Astrocyte (in vitro differentiated cells and primary cell): ENCODE measurements at regions not wholly inside any gene's neighbourhood (a gene's known extent, or its start where the extent isn't known, plus 50 kb on each side); places are given as distances from the start of the nearest gene placed in this dataset.

Experiments
- DNase-seq: peaks from one replicate; pipeline ENCODE4 v3.0.0-alpha.2; 2010; ENCODE audit warnings: low read depth
- FAIRE-seq: peaks from 2 replicates; lab custom pipeline; 2011; peaks lifted over from hg19 to GRCh38; lab: Jason Lieb, UNC
- H2AFZ ChIP-seq: 2 replicates; pipeline ENCODE4 v1.6.0; 2012; ENCODE audit warnings: low read depth, low read length, inconsistent platforms
- H3K27ac ChIP-seq: 2 replicates; pipeline ENCODE4 v1.5.1; 2011; ENCODE audit warnings: low read depth, low read length, inconsistent platforms
- H3K27me3 ChIP-seq: 2 replicates; pipeline ENCODE4 v1.6.0; 2011; ENCODE audit warnings: low read length, inconsistent platforms; ENCODE audit not compliant: insufficient read depth
- H3K36me3 ChIP-seq: 2 replicates; pipeline ENCODE4 v1.5.1; 2011; ENCODE audit warnings: low read length, inconsistent platforms; ENCODE audit not compliant: insufficient read depth
- H3K4me1 ChIP-seq: 2 replicates; pipeline ENCODE4 v1.5.1; 2011; ENCODE audit warnings: low read length, inconsistent platforms; ENCODE audit not compliant: insufficient read depth
- H3K4me2 ChIP-seq: 2 replicates; pipeline ENCODE4 v1.6.0; 2012; ENCODE audit warnings: low read length, inconsistent platforms
- H3K4me3 ChIP-seq: 2 replicates; pipeline ENCODE4 v1.5.1; 2011; ENCODE audit warnings: low read depth, mild to moderate bottlenecking, low read length, inconsistent platforms; ENCODE audit not compliant: insufficient read depth
- H3K79me2 ChIP-seq: 2 replicates; pipeline ENCODE4 v1.6.0; 2012; ENCODE audit warnings: mild to moderate bottlenecking, low read length, inconsistent platforms; ENCODE audit not compliant: insufficient read depth
- H3K9ac ChIP-seq: 2 replicates; pipeline ENCODE4 v1.6.0; 2012; ENCODE audit warnings: mild to moderate bottlenecking, low read length, inconsistent platforms
- H3K9me3 ChIP-seq: 2 replicates; pipeline ENCODE4 v1.5.1; 2012; ENCODE audit warnings: low read depth, mild to moderate bottlenecking, low read length, inconsistent platforms; ENCODE audit not compliant: insufficient read depth
- H4K20me1 ChIP-seq: 2 replicates; pipeline ENCODE4 v1.6.0; 2012; ENCODE audit warnings: low read length, inconsistent platforms; ENCODE audit not compliant: insufficient read depth
- H3K27ac Mint-ChIP-seq: one replicate; pipeline ENCODE4 v1.8.0; 2021; ENCODE audit warnings: mild to moderate bottlenecking, mixed read lengths; ENCODE audit not compliant: unreplicated experiment
- H3K27me3 Mint-ChIP-seq: one replicate; pipeline ENCODE4 v1.8.0; 2021; ENCODE audit warnings: low read depth, mixed read lengths; ENCODE audit not compliant: unreplicated experiment
- H3K36me3 Mint-ChIP-seq: one replicate; pipeline ENCODE4 v1.8.0; 2021; ENCODE audit warnings: low read depth, mixed read lengths; ENCODE audit not compliant: unreplicated experiment
- H3K4me1 Mint-ChIP-seq: one replicate; pipeline ENCODE4 v1.8.0; 2021; ENCODE audit warnings: low read depth, mixed read lengths; ENCODE audit not compliant: unreplicated experiment
- H3K4me3 Mint-ChIP-seq: one replicate; pipeline ENCODE4 v1.8.0; 2021; ENCODE audit warnings: mild to moderate bottlenecking, moderate library complexity, mixed read lengths; ENCODE audit not compliant: unreplicated experiment
- H3K9me3 Mint-ChIP-seq: one replicate; pipeline ENCODE4 v1.8.0; 2021; ENCODE audit warnings: mild to moderate bottlenecking, mixed read lengths; ENCODE audit not compliant: unreplicated experiment
- EZH2 ChIP-seq: IDR thresholded peaks from 2 replicates; pipeline ENCODE4 v1.6.1; 2012; ENCODE audit warnings: mild to moderate bottlenecking, low read length, inconsistent platforms; ENCODE audit not compliant: insufficient read depth
- TF ChIP-seq, protein P1 (sequence below): IDR thresholded peaks from 2 replicates; pipeline ENCODE4 v1.5.1; 2011; ENCODE audit warnings: low read depth, mild to moderate bottlenecking, inconsistent platforms, low read length, moderate library complexity; ENCODE audit not compliant: insufficient read depth

DNA sequence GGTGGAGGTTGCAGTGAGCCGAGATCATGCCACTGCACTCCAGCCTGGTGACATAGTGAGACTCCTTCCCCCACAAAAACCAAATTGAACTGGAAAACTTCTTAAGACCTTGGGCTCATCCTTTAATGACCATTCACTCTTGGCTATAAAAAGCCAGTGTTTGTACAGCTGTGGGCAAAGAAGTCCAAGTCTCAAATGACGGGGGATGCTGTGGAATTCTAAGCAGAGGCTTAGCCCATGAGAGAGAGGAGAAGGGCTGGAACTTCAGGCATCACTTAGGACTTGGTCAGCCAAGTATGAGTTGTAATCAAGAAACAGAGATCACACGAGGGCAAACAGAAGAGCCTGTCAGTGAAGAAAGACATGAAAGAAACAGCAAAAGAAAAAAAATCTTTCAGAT, 79.3 kb upstream of the POU3F3 start:
- no peaks in the 10 kb centered on the region for H3K9me3 ChIP-seq
- H3K27me3 ChIP-seq = no peaks in the 10 kb centered on the region
- H3K4me3 ChIP-seq = no peak overlapping the region
- DNase-seq = peak; percentile 88
- Mint-ChIP-seq H3K36me3 (no peaks in the 10 kb centered on the region), H3K27ac (peak overlapping the region; percentile 73), H3K4me1 (peaks cover 5% of the 10 kb centered on the region), H3K4me3 (no peak overlapping the region), H3K27me3 (no peaks in the 10 kb centered on the region), H3K9me3 (peaks cover 12% of the 10 kb centered on the region)
- H3K36me3 ChIP-seq = no peaks in the 10 kb centered on the region
- TF ChIP-seq, protein P1, sequence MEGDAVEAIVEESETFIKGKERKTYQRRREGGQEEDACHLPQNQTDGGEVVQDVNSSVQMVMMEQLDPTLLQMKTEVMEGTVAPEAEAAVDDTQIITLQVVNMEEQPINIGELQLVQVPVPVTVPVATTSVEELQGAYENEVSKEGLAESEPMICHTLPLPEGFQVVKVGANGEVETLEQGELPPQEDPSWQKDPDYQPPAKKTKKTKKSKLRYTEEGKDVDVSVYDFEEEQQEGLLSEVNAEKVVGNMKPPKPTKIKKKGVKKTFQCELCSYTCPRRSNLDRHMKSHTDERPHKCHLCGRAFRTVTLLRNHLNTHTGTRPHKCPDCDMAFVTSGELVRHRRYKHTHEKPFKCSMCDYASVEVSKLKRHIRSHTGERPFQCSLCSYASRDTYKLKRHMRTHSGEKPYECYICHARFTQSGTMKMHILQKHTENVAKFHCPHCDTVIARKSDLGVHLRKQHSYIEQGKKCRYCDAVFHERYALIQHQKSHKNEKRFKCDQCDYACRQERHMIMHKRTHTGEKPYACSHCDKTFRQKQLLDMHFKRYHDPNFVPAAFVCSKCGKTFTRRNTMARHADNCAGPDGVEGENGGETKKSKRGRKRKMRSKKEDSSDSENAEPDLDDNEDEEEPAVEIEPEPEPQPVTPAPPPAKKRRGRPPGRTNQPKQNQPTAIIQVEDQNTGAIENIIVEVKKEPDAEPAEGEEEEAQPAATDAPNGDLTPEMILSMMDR = no peak
- no peak for TF ChIP-seq EZH2
- H2AFZ ChIP-seq = no peak overlapping the region
- H4K20me1 ChIP-seq = no peaks in the 10 kb centered on the region
- H3K4me2 ChIP-seq = peak overlapping the region; percentile 28
- H3K4me1 ChIP-seq = peaks cover 5% of the 10 kb centered on the region
- no peak for FAIRE-seq
- no peak overlapping the region for H3K9ac ChIP-seq
- H3K27ac ChIP-seq = peak overlapping the region; percentile 43
- H3K79me2 ChIP-seq = no peaks in the 10 kb centered on the region

DNA sequence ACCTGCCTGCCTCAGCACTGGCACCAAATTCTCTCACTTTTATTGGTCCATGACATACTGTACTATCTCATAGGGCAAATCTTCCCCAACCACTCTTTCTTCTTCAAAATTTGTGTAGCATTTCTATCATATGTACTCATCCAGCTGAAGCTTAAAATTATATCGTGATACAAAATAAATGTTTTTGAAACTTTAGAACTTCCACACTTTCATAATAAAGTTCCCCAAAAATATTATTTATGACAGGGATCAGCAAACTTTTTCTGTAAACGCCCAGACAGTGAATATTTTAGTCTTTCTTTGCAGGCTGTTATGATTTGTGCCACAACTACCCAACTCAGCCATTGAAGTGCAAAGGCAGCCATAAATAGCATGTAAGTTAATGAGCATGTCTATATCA, 76.2 kb upstream of the POU3F3 start:
- no peak overlapping the region for H3K27ac Mint-ChIP-seq
- Histone ChIP-seq H3K27me3 (no peaks in the 10 kb centered on the region), H3K4me1 (peaks cover 4% of the 10 kb centered on the region), H3K27ac (no peak overlapping the region), H3K36me3 (no peaks in the 10 kb centered on the region), H3K4me3 (no peak overlapping the region), H3K4me2 (no peak overlapping the region), H3K9ac (no peak overlapping the region), H3K79me2 (no peaks in the 10 kb centered on the region), H4K20me1 (no peaks in the 10 kb centered on the region), H2AFZ (no peak overlapping the region), H3K9me3 (no peaks in the 10 kb centered on the region)
- FAIRE-seq (no peak), DNase-seq (no peak)
- peaks cover 5% of the 10 kb centered on the region for H3K4me1 Mint-ChIP-seq
- H3K4me3 Mint-ChIP-seq = no peak overlapping the region
- H3K27me3 Mint-ChIP-seq = peaks cover under 1% of the 10 kb centered on the region
- no peak for TF ChIP-seq EZH2
- TF ChIP-seq, protein P1 = no peak
- no peaks in the 10 kb centered on the region for H3K36me3 Mint-ChIP-seq
- peaks cover 4% of the 10 kb centered on the region for H3K9me3 Mint-ChIP-seq

DNA sequence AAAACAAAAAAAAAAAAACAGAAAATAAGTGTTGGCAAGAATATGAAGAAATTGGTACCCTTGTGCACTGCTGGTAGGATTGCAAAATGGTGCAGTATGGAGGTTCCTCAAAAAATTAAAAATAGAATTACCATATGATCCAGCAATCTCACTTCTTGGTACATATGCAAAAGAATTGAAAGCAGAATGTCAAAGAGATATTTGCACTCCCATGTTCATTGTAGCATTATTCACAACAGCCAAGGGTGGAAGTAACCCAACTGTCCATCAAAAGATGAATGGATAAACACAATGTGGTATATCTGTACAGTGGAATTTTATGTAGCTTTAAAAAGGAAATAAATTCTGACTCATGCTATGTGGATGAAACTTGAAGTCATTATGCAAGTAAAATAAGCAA, 72.8 kb upstream of the POU3F3 start:
- H3K4me2 ChIP-seq = no peak overlapping the region
- peaks cover 4% of the 10 kb centered on the region for H3K9me3 Mint-ChIP-seq
- no peak overlapping the region for H3K9ac ChIP-seq
- H3K27ac ChIP-seq = no peak overlapping the region
- DNase-seq (peak; percentile 30), FAIRE-seq (no peak)
- H3K79me2 ChIP-seq = no peaks in the 10 kb centered on the region
- no peaks in the 10 kb centered on the region for H3K27me3 ChIP-seq
- no peak overlapping the region for H2AFZ ChIP-seq
- H3K4me1 Mint-ChIP-seq = no peaks in the 10 kb centered on the region
- H3K9me3 ChIP-seq = no peaks in the 10 kb centered on the region
- H4K20me1 ChIP-seq = no peaks in the 10 kb centered on the region
- H3K36me3 Mint-ChIP-seq = no peaks in the 10 kb centered on the region
- H3K36me3 ChIP-seq = no peaks in the 10 kb centered on the region
- peaks cover 9% of the 10 kb centered on the region for H3K27me3 Mint-ChIP-seq
- H3K4me1 ChIP-seq = no peaks in the 10 kb centered on the region
- H3K4me3 ChIP-seq = no peak overlapping the region
- TF ChIP-seq, protein P1 = no peak
- TF ChIP-seq EZH2 = no peak
- H3K27ac Mint-ChIP-seq = no peak overlapping the region
- H3K4me3 Mint-ChIP-seq = no peak overlapping the region
